ENCODE measurements at regions not wholly inside any gene's neighbourhood (a gene's known extent, or its start where the extent isn't known, plus 50 kb on each side); places are given as distances from the start of the nearest gene placed in this dataset.
"Not testable (repeated sequence)": the region's sequence is repeated elsewhere in the genome, so short reads cannot be mapped to it uniquely, and the experiment has no call there.

- TF ChIP-seq POLR2A (IDR thresholded peaks at IDR 0.05; ENCODE audit: low read depth, low read length) (no peak), POU2F2 (IDR thresholded peaks at IDR 0.05; ENCODE audit: low read depth, low read length) (no peak), POLR2AphosphoS5 (IDR thresholded peaks at IDR 0.05; ENCODE audit: low read depth, low read length) (no peak), TAF1 (IDR thresholded peaks at IDR 0.05; ENCODE audit: low read depth, low read length) (no peak), SPI1 (IDR thresholded peaks at IDR 0.05; ENCODE audit: low read depth, low read length) (no peak), PAX5 (IDR thresholded peaks at IDR 0.05; ENCODE audit: insufficient read depth, low read length, severe bottlenecking) (no peak)
- DNase-seq (ENCODE audit: insufficient read length, low spot score) (no peak), FAIRE-seq (no peak)
Measured at GRCh38 chr16:56005958-56006357, 130.8 kb upstream of the CES5A start.

- TF ChIP-seq POU2F2 (IDR thresholded peaks at IDR 0.05; ENCODE audit: low read depth, low read length) (no peak), POLR2AphosphoS5 (IDR thresholded peaks at IDR 0.05; ENCODE audit: low read depth, low read length) (no peak)
- FAIRE-seq, result no peak
- no peak for DNase-seq (ENCODE audit: insufficient read length, low spot score)
Measured at GRCh38 chr16:55999683-56000082, 124.5 kb upstream of the CES5A start.

DNA sequence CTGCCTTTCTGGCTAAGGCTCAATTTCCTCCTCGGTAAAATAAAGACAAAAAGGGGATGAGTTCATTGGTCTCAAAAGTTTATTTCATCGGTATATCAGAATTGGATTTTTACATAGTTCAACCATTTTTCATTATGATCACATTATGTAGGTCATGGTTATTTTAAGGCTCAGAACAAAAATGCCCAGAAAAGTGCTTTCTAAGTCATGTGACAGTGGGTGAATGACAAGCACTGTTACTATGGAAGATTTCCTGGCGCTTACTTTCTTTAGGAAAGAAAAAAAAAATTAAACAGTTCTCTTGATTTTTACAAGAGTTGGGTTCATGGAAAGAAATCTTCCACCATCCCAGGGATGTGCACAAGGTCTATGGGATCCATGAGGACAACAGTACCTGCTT, 117.9 kb upstream of the CES5A start:
- TF ChIP-seq POU2F2 (IDR thresholded peaks at IDR 0.05; ENCODE audit: low read depth, low read length) (no peak), POLR2A (IDR thresholded peaks at IDR 0.05; ENCODE audit: low read depth, low read length) (no peak), PAX5 (IDR thresholded peaks at IDR 0.05; ENCODE audit: insufficient read depth, low read length, severe bottlenecking) (no peak), SPI1 (IDR thresholded peaks at IDR 0.05; ENCODE audit: low read depth, low read length) (no peak), POLR2AphosphoS5 (IDR thresholded peaks at IDR 0.05; ENCODE audit: low read depth, low read length) (no peak), TAF1 (IDR thresholded peaks at IDR 0.05; ENCODE audit: low read depth, low read length) (no peak)
- DNase-seq (ENCODE audit: insufficient read length, low spot score) (no peak), FAIRE-seq (no peak)

GRCh38 chr16:55992551-55992950, 117.4 kb upstream of the CES5A start:
- no peak for DNase-seq (ENCODE audit: insufficient read length, low spot score)
- TF ChIP-seq POLR2AphosphoS5 (IDR thresholded peaks at IDR 0.05; ENCODE audit: low read depth, low read length), result no peak
- TF ChIP-seq PAX5 (IDR thresholded peaks at IDR 0.05; ENCODE audit: insufficient read depth, low read length, severe bottlenecking), result no peak
- TF ChIP-seq POLR2A (IDR thresholded peaks at IDR 0.05; ENCODE audit: low read depth, low read length), result no peak
- no peak for TF ChIP-seq SPI1 (IDR thresholded peaks at IDR 0.05; ENCODE audit: low read depth, low read length)
- no peak for TF ChIP-seq TAF1 (IDR thresholded peaks at IDR 0.05; ENCODE audit: low read depth, low read length)
- no peak for TF ChIP-seq POU2F2 (IDR thresholded peaks at IDR 0.05; ENCODE audit: low read depth, low read length)
- no peak for FAIRE-seq

- no peak for DNase-seq (ENCODE audit: insufficient read length, low spot score)
- no peak for TF ChIP-seq PAX5 (IDR thresholded peaks at IDR 0.05; ENCODE audit: insufficient read depth, low read length, severe bottlenecking)
- TF ChIP-seq TAF1 (IDR thresholded peaks at IDR 0.05; ENCODE audit: low read depth, low read length), result no peak
- TF ChIP-seq POU2F2 (IDR thresholded peaks at IDR 0.05; ENCODE audit: low read depth, low read length), result no peak
- no peak for TF ChIP-seq POLR2AphosphoS5 (IDR thresholded peaks at IDR 0.05; ENCODE audit: low read depth, low read length)
- TF ChIP-seq POLR2A (IDR thresholded peaks at IDR 0.05; ENCODE audit: low read depth, low read length), result no peak
- TF ChIP-seq SPI1 (IDR thresholded peaks at IDR 0.05; ENCODE audit: low read depth, low read length), result no peak
- FAIRE-seq, result no peak
Measured at GRCh38 chr16:55991843-55992242, 116.7 kb upstream of the CES5A start.

DNA sequence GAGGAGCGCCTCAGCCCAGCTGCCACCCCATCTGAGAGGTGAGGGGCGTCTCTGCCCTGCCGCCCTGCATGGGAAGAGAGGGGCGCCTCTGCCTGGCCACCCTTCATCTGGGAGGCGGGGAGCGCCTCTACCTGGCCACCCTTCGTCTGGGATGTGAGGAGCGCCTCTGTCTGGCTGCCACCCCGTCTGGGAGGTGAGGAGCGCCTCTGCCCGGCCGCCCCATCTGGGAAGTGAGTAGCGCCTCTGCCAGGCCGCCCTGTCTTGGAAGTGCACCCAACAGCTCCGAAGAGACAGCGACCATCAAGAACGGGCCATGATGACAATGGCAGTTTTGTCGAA, 114.4 kb upstream of the CES5A start:
- DNase-seq (ENCODE audit: insufficient read length, low spot score), result no peak
- TF ChIP-seq SPI1 (IDR thresholded peaks at IDR 0.05; ENCODE audit: low read depth, low read length) (no peak), TAF1 (IDR thresholded peaks at IDR 0.05; ENCODE audit: low read depth, low read length) (no peak), POLR2A (IDR thresholded peaks at IDR 0.05; ENCODE audit: low read depth, low read length) (no peak), PAX5 (IDR thresholded peaks at IDR 0.05; ENCODE audit: insufficient read depth, low read length, severe bottlenecking) (no peak), POU2F2 (IDR thresholded peaks at IDR 0.05; ENCODE audit: low read depth, low read length) (no peak), POLR2AphosphoS5 (IDR thresholded peaks at IDR 0.05; ENCODE audit: low read depth, low read length) (no peak)
- no peak for FAIRE-seq

DNA sequence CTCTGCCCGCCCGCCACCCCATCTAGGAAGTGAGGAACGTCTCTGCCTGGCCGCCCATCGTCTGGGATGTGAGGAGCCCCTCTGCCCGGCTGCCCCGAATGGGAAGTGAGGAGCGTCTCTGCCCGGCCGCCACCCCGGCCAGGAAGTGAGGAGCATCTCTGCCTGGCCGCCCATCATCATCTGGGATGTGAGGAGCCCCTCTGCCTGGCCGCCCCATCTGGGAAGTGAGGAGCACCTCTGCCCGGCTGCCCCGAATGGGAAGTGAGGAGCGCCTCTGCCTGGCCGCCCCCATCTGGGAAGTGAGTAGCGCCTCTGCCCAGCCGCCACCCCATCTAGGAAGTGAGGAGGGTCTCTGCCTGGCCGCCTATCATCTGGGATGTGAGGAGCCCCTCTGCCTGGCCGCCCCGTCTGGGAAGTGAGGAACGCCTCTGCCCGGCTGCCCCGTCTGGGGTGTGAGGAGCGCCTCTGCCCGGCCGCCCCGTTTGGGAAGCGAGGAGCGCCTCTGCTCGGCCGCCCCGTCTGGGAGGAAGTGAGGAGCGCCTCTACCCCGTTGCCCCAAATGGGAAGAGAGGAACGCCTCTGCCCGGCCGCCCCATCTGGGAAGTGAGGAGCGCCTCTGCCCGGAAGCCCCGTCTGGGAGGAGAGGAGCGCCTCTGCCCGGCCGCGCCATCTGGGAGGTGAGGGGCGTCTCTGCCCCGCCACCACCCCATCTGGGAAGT, 113.8 kb upstream of the CES5A start:
- DNase-seq (ENCODE audit: insufficient read length, low spot score); FAIRE-seq: not testable (repeated sequence)

GRCh38 chr16:55988013-55988412, 112.8 kb upstream of the CES5A start:
- TF ChIP-seq TAF1 (IDR thresholded peaks at IDR 0.05; ENCODE audit: low read depth, low read length), result no peak
- no peak for TF ChIP-seq POLR2A (IDR thresholded peaks at IDR 0.05; ENCODE audit: low read depth, low read length)
- TF ChIP-seq SPI1 (IDR thresholded peaks at IDR 0.05; ENCODE audit: low read depth, low read length), result no peak
- TF ChIP-seq POLR2AphosphoS5 (IDR thresholded peaks at IDR 0.05; ENCODE audit: low read depth, low read length), result no peak
- TF ChIP-seq POU2F2 (IDR thresholded peaks at IDR 0.05; ENCODE audit: low read depth, low read length), result no peak
- DNase-seq (ENCODE audit: insufficient read length, low spot score) (no peak), FAIRE-seq (no peak)

- TF ChIP-seq SPI1 (IDR thresholded peaks at IDR 0.05; ENCODE audit: low read depth, low read length) (no peak), POLR2A (IDR thresholded peaks at IDR 0.05; ENCODE audit: low read depth, low read length) (no peak), PAX5 (IDR thresholded peaks at IDR 0.05; ENCODE audit: insufficient read depth, low read length, severe bottlenecking) (no peak), POU2F2 (IDR thresholded peaks at IDR 0.05; ENCODE audit: low read depth, low read length) (no peak)
- DNase-seq (ENCODE audit: insufficient read length, low spot score), result no peak
- FAIRE-seq, result no peak
Measured at GRCh38 chr16:55982597-55982996, 107.4 kb upstream of the CES5A start.

- TF ChIP-seq POLR2A (IDR thresholded peaks at IDR 0.05; ENCODE audit: low read depth, low read length) (no peak), POU2F2 (IDR thresholded peaks at IDR 0.05; ENCODE audit: low read depth, low read length) (no peak), SPI1 (IDR thresholded peaks at IDR 0.05; ENCODE audit: low read depth, low read length) (no peak), PAX5 (IDR thresholded peaks at IDR 0.05; ENCODE audit: insufficient read depth, low read length, severe bottlenecking) (no peak), POLR2AphosphoS5 (IDR thresholded peaks at IDR 0.05; ENCODE audit: low read depth, low read length) (no peak)
- no peak for FAIRE-seq
- no peak for DNase-seq (ENCODE audit: insufficient read length, low spot score)
Measured at GRCh38 chr16:55981557-55981956, 106.4 kb upstream of the CES5A start.
